Bronchial epithelial cell (primary cell): ENCODE measurements at regions not wholly inside any gene's neighbourhood (a gene's known extent, or its start where the extent isn't known, plus 50 kb on each side); places are given as distances from the start of the nearest gene placed in this dataset.

ENCODE experiments used
- DNase-seq: peaks from one replicate; pipeline ENCODE4 v3.0.0-alpha.2; 2010; ENCODE audit warnings: low read depth
- FAIRE-seq: peaks from 2 replicates; lab custom pipeline; 2011; peaks lifted over from hg19 to GRCh38; lab: Jason Lieb, UNC
- H3K27me3 ChIP-seq: 2 replicates; pipeline ENCODE4 v1.5.1; 2011; ENCODE audit warnings: low read length; ENCODE audit not compliant: control insufficient read depth, insufficient read depth
- H3K36me3 ChIP-seq: 2 replicates; pipeline ENCODE4 v1.5.1; 2011; ENCODE audit warnings: low read length; ENCODE audit not compliant: control insufficient read depth, insufficient read depth
- H3K4me3 ChIP-seq: 2 replicates; pipeline ENCODE4 v1.5.1; 2011; ENCODE audit warnings: mild to moderate bottlenecking, low read depth, low read length, control low read depth
- TF ChIP-seq, protein P1 (sequence below): IDR thresholded peaks from 2 replicates; pipeline ENCODE4 v1.5.1; 2011; ENCODE audit warnings: mild to moderate bottlenecking, moderate library complexity, low read length, control low read depth, inconsistent platforms; ENCODE audit not compliant: insufficient read depth, severe bottlenecking

DNA sequence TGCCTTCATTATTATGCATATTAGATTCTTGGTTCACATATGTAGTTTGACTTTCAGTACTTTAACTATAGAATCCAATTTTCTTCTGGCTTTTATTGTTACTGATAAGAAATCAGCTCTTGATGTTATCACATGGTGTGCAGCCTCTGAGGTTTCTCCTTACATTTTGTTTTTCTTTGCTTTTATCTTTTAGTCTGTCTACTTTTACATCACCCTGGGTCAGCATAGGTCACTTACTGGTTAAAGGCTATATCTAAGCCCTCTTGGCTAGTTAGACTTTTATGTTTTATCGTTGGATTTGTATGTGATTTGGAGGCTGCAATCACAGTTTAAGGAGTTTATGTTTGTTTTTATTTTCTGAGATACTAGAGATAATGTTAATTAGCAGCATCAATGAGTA is 187.2 kb upstream of the NOL4 start:
- no peak overlapping the region for H3K4me3 ChIP-seq
- DNase-seq (no peak), FAIRE-seq (no peak)
- H3K36me3 ChIP-seq = no peaks in the 10 kb centered on the region
- TF ChIP-seq, protein P1, sequence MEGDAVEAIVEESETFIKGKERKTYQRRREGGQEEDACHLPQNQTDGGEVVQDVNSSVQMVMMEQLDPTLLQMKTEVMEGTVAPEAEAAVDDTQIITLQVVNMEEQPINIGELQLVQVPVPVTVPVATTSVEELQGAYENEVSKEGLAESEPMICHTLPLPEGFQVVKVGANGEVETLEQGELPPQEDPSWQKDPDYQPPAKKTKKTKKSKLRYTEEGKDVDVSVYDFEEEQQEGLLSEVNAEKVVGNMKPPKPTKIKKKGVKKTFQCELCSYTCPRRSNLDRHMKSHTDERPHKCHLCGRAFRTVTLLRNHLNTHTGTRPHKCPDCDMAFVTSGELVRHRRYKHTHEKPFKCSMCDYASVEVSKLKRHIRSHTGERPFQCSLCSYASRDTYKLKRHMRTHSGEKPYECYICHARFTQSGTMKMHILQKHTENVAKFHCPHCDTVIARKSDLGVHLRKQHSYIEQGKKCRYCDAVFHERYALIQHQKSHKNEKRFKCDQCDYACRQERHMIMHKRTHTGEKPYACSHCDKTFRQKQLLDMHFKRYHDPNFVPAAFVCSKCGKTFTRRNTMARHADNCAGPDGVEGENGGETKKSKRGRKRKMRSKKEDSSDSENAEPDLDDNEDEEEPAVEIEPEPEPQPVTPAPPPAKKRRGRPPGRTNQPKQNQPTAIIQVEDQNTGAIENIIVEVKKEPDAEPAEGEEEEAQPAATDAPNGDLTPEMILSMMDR = no peak
- no peaks in the 10 kb centered on the region for H3K27me3 ChIP-seq

DNA sequence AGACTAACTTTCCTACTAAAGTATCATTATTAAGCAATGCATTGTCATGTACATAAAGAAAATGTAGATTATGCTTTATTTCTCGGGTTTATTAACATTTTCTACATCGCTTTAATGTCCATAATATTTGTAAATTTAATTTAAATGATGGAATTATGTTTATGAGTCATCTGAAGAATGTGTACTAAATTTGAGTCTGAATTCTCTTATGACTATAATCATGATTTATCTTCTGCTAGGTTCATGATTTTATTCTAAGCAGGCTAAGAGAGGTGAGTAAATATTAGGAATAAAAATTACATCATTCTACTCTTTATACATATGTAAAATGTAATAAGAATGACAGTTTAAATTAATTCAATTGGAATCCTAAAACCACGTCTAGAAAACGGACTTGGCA is 206.3 kb upstream of the NOL4 start:
- FAIRE-seq (no peak), DNase-seq (no peak)
- Histone ChIP-seq H3K36me3 (no peaks in the 10 kb centered on the region), H3K27me3 (peaks cover 1% of the 10 kb centered on the region), H3K4me3 (no peak overlapping the region)
- TF ChIP-seq, protein P1 = no peak

DNA sequence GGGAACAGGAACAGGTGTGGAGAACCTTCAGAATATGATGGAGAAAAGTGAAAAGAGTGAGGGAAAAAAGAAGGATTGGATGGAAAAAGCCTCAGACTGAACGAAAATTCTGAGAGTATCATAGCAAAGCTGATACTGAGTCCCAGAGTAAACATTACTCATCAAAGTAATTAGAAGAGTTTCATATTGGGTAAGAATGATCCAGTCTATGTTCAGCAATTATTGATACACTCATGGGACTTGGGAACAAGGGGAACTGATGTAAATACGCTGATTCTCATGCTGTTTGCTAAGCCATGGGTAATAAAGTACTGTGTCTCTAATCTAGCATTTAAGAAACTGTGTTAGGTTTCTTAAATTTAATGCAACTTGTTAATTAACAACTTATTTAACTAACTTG is 219.9 kb upstream of the NOL4 start:
- H3K36me3 ChIP-seq = no peaks in the 10 kb centered on the region

DNA sequence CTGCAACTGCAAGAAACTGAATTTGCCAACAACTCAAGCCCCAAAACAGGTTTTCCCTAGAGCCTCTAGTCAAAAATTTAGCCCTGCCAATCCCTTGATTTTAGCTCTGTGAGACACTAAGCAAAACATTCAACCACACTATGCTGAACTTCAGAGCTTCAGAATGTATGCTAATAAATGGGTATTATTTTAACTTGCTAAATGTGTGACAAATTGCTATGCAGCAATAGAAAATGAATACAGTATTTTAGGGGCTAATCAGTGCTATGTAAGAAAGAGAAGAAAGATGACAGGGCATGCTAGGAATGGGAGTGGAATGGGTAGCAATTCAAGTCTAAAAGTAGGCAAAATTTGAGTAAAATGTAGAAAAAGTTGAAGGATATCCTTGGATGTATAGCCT is 223.9 kb upstream of the NOL4 start:
- no peaks in the 10 kb centered on the region for H3K36me3 ChIP-seq
- TF ChIP-seq, protein P1 = no peak
- no peak for DNase-seq
- H3K4me3 ChIP-seq = no peak overlapping the region
- no peaks in the 10 kb centered on the region for H3K27me3 ChIP-seq
- no peak for FAIRE-seq

More for the DNA sequence above, 219.9 kb upstream of the NOL4 start:
- DNase-seq (peak; percentile 29), FAIRE-seq (no peak)
- Histone ChIP-seq H3K4me3 (no peak overlapping the region), H3K27me3 (no peaks in the 10 kb centered on the region)
- TF ChIP-seq, protein P1 = no peak

DNA sequence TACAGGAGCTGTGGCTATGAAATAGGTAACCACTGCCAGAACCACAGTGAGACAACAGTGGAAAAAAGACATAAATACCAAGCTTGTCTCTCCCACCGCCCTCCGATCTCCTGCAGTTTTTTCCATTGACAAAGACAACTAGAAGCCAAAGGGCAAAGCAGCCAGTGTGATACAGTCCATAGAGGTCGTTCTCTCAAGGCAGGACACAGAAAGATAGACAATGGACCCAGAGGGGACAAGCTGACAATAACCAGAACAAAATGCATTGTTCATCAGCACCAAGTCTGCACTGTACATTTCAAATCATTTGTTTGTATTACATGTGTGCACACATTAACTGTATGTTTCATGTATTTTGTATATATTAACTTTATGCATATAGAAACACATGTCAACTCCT is 233.0 kb upstream of the NOL4 start:
- Histone ChIP-seq H3K4me3 (no peak overlapping the region), H3K36me3 (no peaks in the 10 kb centered on the region), H3K27me3 (no peaks in the 10 kb centered on the region)
- TF ChIP-seq, protein P1 = no peak
- FAIRE-seq (no peak), DNase-seq (no peak)

DNA sequence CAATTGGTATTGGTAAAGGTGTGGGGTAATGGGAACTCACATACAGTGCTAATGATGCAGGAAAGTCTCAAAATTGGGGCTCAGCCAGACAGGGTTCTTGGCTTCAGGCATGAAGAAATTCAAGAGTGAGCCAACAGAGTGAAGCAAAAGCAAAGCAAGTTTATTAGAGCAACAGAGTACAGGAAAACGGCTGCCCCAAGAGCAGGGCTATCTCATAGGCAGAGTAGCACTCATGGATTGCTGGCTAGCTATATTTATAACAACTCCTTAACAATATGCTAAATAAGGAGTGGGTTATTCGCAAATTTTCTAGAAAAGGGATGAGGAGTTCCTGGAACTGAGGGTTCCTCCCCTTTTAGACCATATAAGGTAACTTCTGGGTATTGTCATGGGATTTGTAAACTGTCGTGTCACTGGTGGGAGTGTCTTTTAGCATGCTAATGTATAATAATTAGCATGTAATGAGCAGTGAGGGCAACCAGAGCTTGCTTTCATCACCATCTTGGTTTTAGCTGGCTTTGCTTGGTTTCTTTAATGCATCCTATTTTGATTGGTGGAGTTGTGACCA is 233.8 kb upstream of the NOL4 start:
- H3K4me3 ChIP-seq = no peak overlapping the region
- FAIRE-seq = no peak
- DNase-seq = no peak
- TF ChIP-seq, protein P1 = no peak
- no peaks in the 10 kb centered on the region for H3K27me3 ChIP-seq
- H3K36me3 ChIP-seq = no peaks in the 10 kb centered on the region
